SK-N-MC (cell line): ENCODE measurements at regions not wholly inside any gene's neighbourhood (a gene's known extent, or its start where the extent isn't known, plus 50 kb on each side); places are given as distances from the start of the nearest gene placed in this dataset.

Source experiments
- EZH2 ChIP-seq: fragments of 200-600 bp; sonication (generic); IDR thresholded peaks from one replicate; pipeline ENCODE4 v1.6.1; 2017; ENCODE audit warnings: antibody characterized with exemption
- FOXP2 ChIP-seq: optimal IDR thresholded peaks from 2 replicates; pipeline ENCODE3; 2011; ENCODE audit warnings: mild to moderate bottlenecking, moderate library complexity; ENCODE audit not compliant: insufficient read depth; ENCODE audit errors: extremely low read length, control extremely low read depth
- POLR2AphosphoS5 ChIP-seq: IDR thresholded peaks from 2 replicates; pipeline ENCODE4 v1.6.1; 2012; ENCODE audit warnings: mild to moderate bottlenecking, low read depth, low read length, borderline replicate concordance

- TF ChIP-seq EZH2 (no peak), POLR2AphosphoS5 (no peak), FOXP2 (no peak)
Observed at GRCh38 chr3:166527325-166527724, 690.1 kb upstream of the BCHE start.
